Heart left ventricle (tissue), 16 donors: ENCODE measurements at regions not wholly inside any gene's neighbourhood (a gene's known extent, or its start where the extent isn't known, plus 50 kb on each side); places are given as distances from the start of the nearest gene placed in this dataset.

ENCODE experiments used
- ATAC-seq, 4 donors: fragments of 200-7000 bp; cut with Tn5 transposase; one replicate each; pipeline ENCODE4 v1.9.1; 2020 to 2022; ENCODE audit warnings: moderate library complexity in 4 of 4, mild to moderate bottlenecking in 3 of 4, moderate number of reproducible peaks in 1 of 4
- DNase-seq, 5 donors: peaks; one replicate each; pipeline ENCODE4 v3.0.0-alpha.2; 2020
- H3K27ac ChIP-seq, 12 donors: fragments of 200-600 bp; sonication (generic) in 4 of 12; one replicate each; pipeline versions ENCODE4 v1.5.0 to v1.8.0; 2016 to 2022; ENCODE audit warnings: mild to moderate bottlenecking in 2 of 12
- H3K27me3 ChIP-seq, 9 donors: fragments of 200-600 bp; sonication (generic) in 2 of 9; one replicate each; pipeline versions ENCODE4 v1.5.1 to v1.8.0; 2016 to 2022; ENCODE audit warnings: mild to moderate bottlenecking in 3 of 9
- H3K36me3 ChIP-seq, 9 donors: fragments of 200-600 bp; sonication (generic) in 2 of 9; one replicate each; pipeline versions ENCODE4 v1.5.0 to v1.8.0; 2018 to 2022; ENCODE audit warnings: mild to moderate bottlenecking in 2 of 9
- H3K4me1 ChIP-seq, 12 donors: fragments of 200-600 bp; sonication (generic) in 4 of 12; one replicate each; pipeline versions ENCODE4 v1.5.0 to v1.8.0; 2016 to 2022; ENCODE audit warnings: mild to moderate bottlenecking in 3 of 12
- H3K4me3 ChIP-seq, 12 donors: fragments of 200-600 bp; sonication (generic) in 4 of 12; one replicate each; pipeline versions ENCODE4 v1.5.0 to v1.8.0; 2017 to 2022; ENCODE audit warnings: mild to moderate bottlenecking in 9 of 12, moderate library complexity in 4 of 12
- H3K9me3 ChIP-seq, 12 donors: fragments of 200-600 bp; sonication (generic) in 4 of 12; one replicate each; pipeline versions ENCODE4 v1.5.0 to v1.8.0; 2016 to 2022; ENCODE audit warnings: mild to moderate bottlenecking in 1 of 12
- POLR2A ChIP-seq, 2 donors: fragments of 450-650 bp; IDR thresholded peaks; one replicate each; pipeline ENCODE4 v1.6.1; 2017; ENCODE audit warnings: antibody characterized with exemption in 2 of 2, mild to moderate bottlenecking in 2 of 2, moderate library complexity in 2 of 2
- WGBS, 4 donors: extraction: QIAGEN DNeasy Blood & Tissue Kit in 2 of 4; methylation state at CpG; one replicate each; pipeline versions ENCODE4 v1.1.5 to v1.1.7; 2013 to 2018; 5-methylcytosine and 5-hydroxymethylcytosine counted together
- intact Hi-C, 10 donors: fragments of 100-400 bp; cut with DNase I; formaldehyde crosslinking; loops; one replicate each; pipeline versions ENCODE4 v1.11.1 to v1.14.2; 2022
- TF ChIP-seq, protein P1 (sequence below), 12 donors: fragments of 200-600 bp; sonication (generic) in 4 of 12; IDR thresholded peaks; one replicate each; pipeline versions ENCODE4 v1.5.0 to v1.8.0; 2018 to 2022; ENCODE audit warnings: antibody characterized with exemption in 12 of 12, mild to moderate bottlenecking in 5 of 12
- donor health status: ischemic (EF 13 %, LVEDD 7.1; RV severe dilation, severe dysfunction).
- donor health status: healthy with polysubstance abuse.
- donor health status: DM: no; HTN: yes; CAD: no.
- donor health status: DM: no; HTN: no; CAD: no.
- donor health status: ischemic (EF 25% LVEDD 6.9; RV normal size, moderate dysfunction).
- donor health status: ischemic (EF 25% LVEDD 5.7; RV mildly dilated, moderate dysfunction).
- donor health status: healthy.
- donor health status: DM: yes; HTN: yes; CAD: no.
- donor health status: ischemic (EF 35%, LVEDD 5.7; RV mildly dilated, moderate dysfunction).
- donor health status: nonischemic (EF 11% LVEDD 7.7; RV severe dilation, severe dysfunction).
- donor health status: DM: yes; HTN: yes; CAD: no.
- donor health status: PGD.
- donor health status: ischemic (EF 29% LVEDD 5.4; RV normal size, mild dysfunction).
- donor health status: nonischemic (EF 23%, LVEDD 6.1; RV moderate dilation, normal function).

DNA sequence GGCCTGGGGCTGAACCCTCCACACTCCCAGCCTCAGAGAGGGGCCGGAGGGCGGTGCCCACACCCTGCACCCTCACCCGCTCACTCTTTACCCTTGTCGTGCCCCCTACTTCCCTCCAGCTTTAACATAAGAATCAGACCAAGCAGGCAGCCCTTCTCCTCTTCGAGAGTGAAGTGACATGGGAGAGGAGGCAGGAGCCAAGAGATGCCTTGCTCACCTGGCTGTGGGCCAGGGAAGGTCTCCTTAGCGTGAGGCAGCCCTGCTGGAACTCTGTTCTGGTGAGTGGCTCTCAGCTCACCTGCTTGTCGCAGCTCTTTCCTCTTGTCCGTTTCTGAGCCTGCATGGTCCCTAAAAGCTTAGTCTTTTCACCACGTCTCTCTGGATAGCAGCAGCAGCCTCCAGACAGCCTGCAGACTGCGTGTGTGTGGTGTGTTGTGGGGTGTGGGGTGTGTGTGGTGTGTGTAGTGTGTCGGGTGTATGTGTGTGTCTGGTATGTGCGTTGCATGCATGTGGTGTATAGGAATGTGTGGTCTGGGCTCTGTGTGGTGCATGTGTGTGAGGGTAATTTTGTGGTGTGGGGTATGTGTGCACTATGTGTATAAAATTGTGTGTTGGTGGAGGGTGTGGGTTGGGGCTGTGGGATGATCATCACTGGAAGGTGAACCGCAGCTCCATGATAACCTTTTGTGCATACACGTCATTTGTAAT lies 86.7 kb downstream of the CCDC185 start:
- 37 to 43% (median 42%) methylated on average over 13 to 14 of the region's 14 CpGs for WGBS, 4 donors
- intact Hi-C loops: no loop called here
- Histone ChIP-seq H3K27me3 (peaks cover 0 to 32% (median 8%) of the 10 kb centered on the region in 9 donors), H3K36me3 (no peaks in the 10 kb centered on the region), H3K4me3 (no peak overlapping the region), H3K9me3 (peaks cover 0 to 4% (median 0%) of the 10 kb centered on the region in 12 donors), H3K27ac (no peak overlapping the region), H3K4me1 (no peaks in the 10 kb centered on the region)
- TF ChIP-seq, protein P1, sequence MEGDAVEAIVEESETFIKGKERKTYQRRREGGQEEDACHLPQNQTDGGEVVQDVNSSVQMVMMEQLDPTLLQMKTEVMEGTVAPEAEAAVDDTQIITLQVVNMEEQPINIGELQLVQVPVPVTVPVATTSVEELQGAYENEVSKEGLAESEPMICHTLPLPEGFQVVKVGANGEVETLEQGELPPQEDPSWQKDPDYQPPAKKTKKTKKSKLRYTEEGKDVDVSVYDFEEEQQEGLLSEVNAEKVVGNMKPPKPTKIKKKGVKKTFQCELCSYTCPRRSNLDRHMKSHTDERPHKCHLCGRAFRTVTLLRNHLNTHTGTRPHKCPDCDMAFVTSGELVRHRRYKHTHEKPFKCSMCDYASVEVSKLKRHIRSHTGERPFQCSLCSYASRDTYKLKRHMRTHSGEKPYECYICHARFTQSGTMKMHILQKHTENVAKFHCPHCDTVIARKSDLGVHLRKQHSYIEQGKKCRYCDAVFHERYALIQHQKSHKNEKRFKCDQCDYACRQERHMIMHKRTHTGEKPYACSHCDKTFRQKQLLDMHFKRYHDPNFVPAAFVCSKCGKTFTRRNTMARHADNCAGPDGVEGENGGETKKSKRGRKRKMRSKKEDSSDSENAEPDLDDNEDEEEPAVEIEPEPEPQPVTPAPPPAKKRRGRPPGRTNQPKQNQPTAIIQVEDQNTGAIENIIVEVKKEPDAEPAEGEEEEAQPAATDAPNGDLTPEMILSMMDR (IDR thresholded peaks at IDR 0.05): no peak
- no peak for TF ChIP-seq POLR2A (IDR thresholded peaks at IDR 0.05)
- ATAC-seq (peak in 1 of 4 donors; percentile 38), DNase-seq (peak in 2 of 5 donors; percentile 39 to 59)

DNA sequence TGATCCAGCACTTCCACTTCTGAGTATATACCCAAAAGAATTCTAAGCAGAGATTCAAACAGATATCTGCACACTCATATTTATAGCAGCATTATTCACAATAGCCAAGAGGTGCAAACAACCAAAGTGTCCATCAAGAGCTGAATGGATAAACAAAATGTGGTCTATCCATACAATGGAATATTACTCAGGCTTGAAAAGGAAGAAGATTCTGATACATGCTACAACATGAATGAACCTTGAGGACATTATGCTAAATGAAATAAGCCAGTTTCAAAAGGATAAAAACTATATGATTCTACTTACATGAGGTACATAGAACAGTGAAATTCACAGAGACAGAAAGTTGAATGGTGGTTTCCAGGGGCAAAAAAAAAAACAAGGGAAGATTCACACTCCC lies 88.9 kb downstream of the CCDC185 start:
- TF ChIP-seq POLR2A (IDR thresholded peaks at IDR 0.05): no peak
- TF ChIP-seq, protein P1 (IDR thresholded peaks at IDR 0.05): no peak
- Histone ChIP-seq H3K36me3 (no peaks in the 10 kb centered on the region), H3K9me3 (peaks cover 0 to 4% (median 0%) of the 10 kb centered on the region in 12 donors), H3K4me1 (no peaks in the 10 kb centered on the region), H3K27me3 (peaks cover 0 to 32% (median 8%) of the 10 kb centered on the region in 9 donors), H3K27ac (no peak overlapping the region), H3K4me3 (no peak overlapping the region)
- DNase-seq (no peak), ATAC-seq (no peak)
- intact Hi-C loops: no loop called here

DNA sequence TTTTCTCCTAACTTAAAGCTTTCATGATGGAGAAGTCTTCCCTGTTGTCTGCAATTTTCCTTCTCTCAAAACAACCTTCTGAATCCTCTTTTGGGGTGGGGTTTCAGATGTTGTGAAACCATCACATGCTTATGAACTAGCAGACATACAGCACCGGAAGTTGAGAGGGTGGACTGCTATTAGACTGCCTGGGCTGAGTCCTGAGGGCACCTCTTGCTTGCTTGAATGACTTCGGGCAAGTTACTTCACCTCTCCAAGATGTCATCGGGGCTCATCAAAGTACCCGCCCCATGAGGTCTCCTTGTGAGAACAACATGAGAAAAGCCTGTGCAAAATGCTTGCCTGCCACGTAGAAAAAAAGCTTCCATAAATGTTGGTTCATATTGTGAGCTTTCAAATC lies 89.6 kb downstream of the CCDC185 start:
- no peaks in the 10 kb centered on the region for H3K36me3 ChIP-seq
- TF ChIP-seq, protein P1 (IDR thresholded peaks at IDR 0.05): no peak
- no peak for TF ChIP-seq POLR2A (IDR thresholded peaks at IDR 0.05)
- H3K4me1 ChIP-seq: no peaks in the 10 kb centered on the region
- intact Hi-C loops: no loop called here
- ATAC-seq: no peak
- H3K9me3 ChIP-seq: peaks cover 0 to 4% (median 0%) of the 10 kb centered on the region in 12 donors
- DNase-seq: no peak
- 84 to 88% (median 86%) methylated on average over 5 of the region's 5 CpGs for WGBS, 4 donors
- H3K27me3 ChIP-seq: peaks cover 0 to 32% (median 8%) of the 10 kb centered on the region in 9 donors
- H3K27ac ChIP-seq: no peak overlapping the region
- no peak overlapping the region for H3K4me3 ChIP-seq

DNA sequence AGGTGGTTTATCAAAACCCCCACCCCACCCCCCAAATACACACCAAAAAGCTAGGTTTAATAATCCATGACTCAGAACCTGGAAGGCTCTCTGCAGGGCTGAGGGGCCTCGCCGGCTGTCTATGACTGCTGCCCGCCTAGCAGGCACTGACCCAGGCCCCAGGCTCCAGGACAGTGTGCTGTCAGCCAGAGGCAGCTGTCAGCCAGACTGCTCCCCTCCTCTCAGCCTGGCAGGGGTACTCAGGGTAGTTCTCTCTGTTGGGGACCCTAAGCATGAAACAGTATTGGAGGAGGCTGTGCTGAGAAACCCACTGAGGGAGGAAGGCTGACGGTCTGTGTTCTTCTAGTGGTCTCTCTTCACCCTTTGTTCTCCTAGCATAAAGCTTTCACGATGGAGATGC lies 90.3 kb downstream of the CCDC185 start:
- 75 to 87% (median 83%) methylated on average over 5 of the region's 5 CpGs for WGBS, 4 donors
- no peak for DNase-seq
- TF ChIP-seq POLR2A (IDR thresholded peaks at IDR 0.05): no peak
- TF ChIP-seq, protein P1 (IDR thresholded peaks at IDR 0.05): no peak
- Histone ChIP-seq H3K4me1 (no peaks in the 10 kb centered on the region), H3K4me3 (no peak overlapping the region), H3K9me3 (peaks cover 0 to 4% (median 0%) of the 10 kb centered on the region in 12 donors), H3K27ac (no peak overlapping the region), H3K36me3 (no peaks in the 10 kb centered on the region), H3K27me3 (peaks cover 0 to 26% (median 8%) of the 10 kb centered on the region in 9 donors)
- intact Hi-C loops: no loop called here
- no peak for ATAC-seq
